Fibroblast of lung (primary cell): ENCODE measurements at regions not wholly inside any gene's neighbourhood (a gene's known extent, or its start where the extent isn't known, plus 50 kb on each side); places are given as distances from the start of the nearest gene placed in this dataset.

Experiments
- DNase-seq, 2 donors: peaks; one replicate each; pipeline versions ENCODE4 v3.0.0 to v3.0.0-alpha.2; 2010; ENCODE audit warnings: low read depth in 2 of 2
- H2AFZ ChIP-seq: 2 replicates; pipeline ENCODE4 v1.5.1; 2012; ENCODE audit warnings: low read length, control low read depth, inconsistent platforms
- H3K27ac ChIP-seq: 2 replicates; pipeline ENCODE4 v1.5.1; 2011; ENCODE audit warnings: low read length, control low read depth; ENCODE audit not compliant: insufficient read depth
- H3K27me3 ChIP-seq: 2 replicates; pipeline ENCODE4 v1.5.1; 2011; ENCODE audit warnings: mild to moderate bottlenecking, low read length; ENCODE audit not compliant: control insufficient read depth, insufficient read depth
- H3K36me3 ChIP-seq: 2 replicates; pipeline ENCODE4 v1.5.1; 2011; ENCODE audit warnings: low read length; ENCODE audit not compliant: control insufficient read depth, insufficient read depth
- H3K4me1 ChIP-seq: 2 replicates; pipeline ENCODE4 v1.5.1; 2011; ENCODE audit warnings: low read length; ENCODE audit not compliant: control insufficient read depth, insufficient read depth; ENCODE audit errors: extremely low read depth
- H3K4me2 ChIP-seq: 2 replicates; pipeline ENCODE4 v1.5.1; 2011; ENCODE audit warnings: low read length, control low read depth; ENCODE audit not compliant: insufficient read depth; ENCODE audit errors: extremely low read depth
- H3K4me3 ChIP-seq, 4 experiments: fragments of 200-600 bp in 1 of 4; sonication (generic) in 1 of 4; replicated peaks in 1 of 4; 2 replicates each; pipeline ENCODE4 v1.5.1; 2011 to 2016; ENCODE audit warnings: low read length in 4 of 4, low read depth in 3 of 4, mild to moderate bottlenecking in 3 of 4, control low read depth in 2 of 4, inconsistent platforms in 1 of 4, mixed read lengths in 1 of 4; ENCODE audit not compliant: insufficient read depth in 1 of 4; ENCODE audit errors: control extremely low read depth in 1 of 4
- H3K79me2 ChIP-seq: 2 replicates; pipeline ENCODE4 v1.5.1; 2012; ENCODE audit warnings: mild to moderate bottlenecking, low read length, inconsistent platforms; ENCODE audit not compliant: control insufficient read depth, insufficient read depth
- H3K9ac ChIP-seq: 2 replicates; pipeline ENCODE4 v1.5.1; 2011; ENCODE audit warnings: mild to moderate bottlenecking, low read length, control low read depth; ENCODE audit not compliant: insufficient read depth
- H3K9me3 ChIP-seq: 2 replicates; pipeline ENCODE4 v1.5.1; 2012; ENCODE audit warnings: low read depth, low read length; ENCODE audit not compliant: control insufficient read depth, insufficient read depth
- H4K20me1 ChIP-seq: 2 replicates; pipeline ENCODE4 v1.5.1; 2011; ENCODE audit warnings: low read length; ENCODE audit not compliant: control insufficient read depth, insufficient read depth; ENCODE audit errors: extremely low read depth
- EZH2 ChIP-seq: IDR thresholded peaks from 2 replicates; pipeline ENCODE4 v1.5.1; 2012; ENCODE audit warnings: low read length, control low read depth, mild to moderate bottlenecking; ENCODE audit errors: missing control alignments
- TF ChIP-seq, protein P1 (sequence below), 2 donors: IDR thresholded peaks in 1 of 2; conservative IDR thresholded peaks in 1 of 2; 1 replicate in 1 of 2; 2 replicates in 1 of 2; pipeline ENCODE4 v1.5.1; 2011 to 2012; ENCODE audit warnings: low read length in 2 of 2, control low read depth in 1 of 2, inconsistent platforms in 1 of 2, low read depth in 1 of 2, mild to moderate bottlenecking in 1 of 2

DNA sequence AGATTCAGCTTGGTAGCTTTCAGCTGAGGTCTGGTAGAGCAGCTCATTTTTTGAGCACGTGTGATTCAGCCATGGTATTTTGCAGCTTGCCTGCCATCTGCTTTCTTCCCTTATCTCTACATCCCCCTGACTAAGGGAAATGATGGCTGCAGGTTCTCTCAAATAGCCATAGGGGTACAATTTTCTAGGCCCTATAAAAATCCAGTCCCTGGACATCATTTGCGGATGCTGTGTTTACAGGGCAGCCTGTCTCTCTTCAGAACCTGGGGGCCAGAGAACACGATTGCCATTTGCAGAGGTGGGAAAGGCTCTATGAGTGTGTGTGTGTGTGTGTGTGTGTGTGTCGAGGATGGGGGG, 442.7 kb upstream of the MEIS1 start:
- Histone ChIP-seq H3K4me3 (no peak overlapping the region), H3K27ac (no peak overlapping the region), H3K79me2 (no peaks in the 10 kb centered on the region)

DNA sequence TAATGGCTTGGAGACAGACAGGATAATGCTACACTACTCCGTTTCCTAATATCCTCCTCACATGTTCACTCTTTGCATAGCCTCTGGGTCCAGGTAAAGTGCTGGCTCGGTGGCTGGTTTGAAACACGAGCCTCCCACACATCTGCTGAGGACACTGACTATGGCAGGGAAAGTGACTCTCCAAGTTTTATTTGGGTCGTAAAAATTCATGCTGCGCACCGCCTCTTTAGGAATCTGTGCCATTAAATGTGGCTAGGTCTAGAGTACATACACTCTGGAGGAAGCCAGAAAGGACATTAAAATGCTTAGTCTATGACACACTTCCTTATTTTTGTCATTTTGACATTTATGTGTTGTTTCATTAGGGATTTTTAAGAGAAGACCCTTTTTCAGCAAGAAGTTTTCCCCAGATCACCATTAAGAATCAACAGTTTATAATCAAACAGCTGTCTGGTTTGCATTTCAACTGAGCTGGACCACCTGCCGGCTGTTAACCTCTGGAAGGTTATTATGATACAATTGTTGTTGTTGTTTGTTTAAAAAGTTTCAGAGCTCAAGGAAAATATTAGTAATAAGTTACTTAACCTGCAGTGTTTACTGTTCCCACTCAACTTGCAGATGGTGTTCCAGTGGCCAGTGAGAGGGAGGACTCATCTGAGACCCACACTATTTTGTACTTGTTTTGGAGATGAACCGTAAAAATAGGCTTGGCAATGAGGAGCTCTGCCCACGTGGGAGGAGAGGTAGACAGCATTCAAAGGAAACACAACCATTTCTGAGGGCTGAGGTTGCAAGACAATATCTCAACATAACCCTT, 443.3 kb upstream of the MEIS1 start:
- Histone ChIP-seq H3K79me2 (no peaks in the 10 kb centered on the region), H4K20me1 (no peaks in the 10 kb centered on the region), H3K27ac (no peak overlapping the region), H3K27me3 (no peaks in the 10 kb centered on the region), H3K4me1 (no peaks in the 10 kb centered on the region), H3K4me3 (no peak overlapping the region), H3K36me3 (no peaks in the 10 kb centered on the region), H2AFZ (no peak overlapping the region), H3K9me3 (no peaks in the 10 kb centered on the region), H3K9ac (no peak overlapping the region), H3K4me2 (no peak overlapping the region)
- TF ChIP-seq, protein P1, sequence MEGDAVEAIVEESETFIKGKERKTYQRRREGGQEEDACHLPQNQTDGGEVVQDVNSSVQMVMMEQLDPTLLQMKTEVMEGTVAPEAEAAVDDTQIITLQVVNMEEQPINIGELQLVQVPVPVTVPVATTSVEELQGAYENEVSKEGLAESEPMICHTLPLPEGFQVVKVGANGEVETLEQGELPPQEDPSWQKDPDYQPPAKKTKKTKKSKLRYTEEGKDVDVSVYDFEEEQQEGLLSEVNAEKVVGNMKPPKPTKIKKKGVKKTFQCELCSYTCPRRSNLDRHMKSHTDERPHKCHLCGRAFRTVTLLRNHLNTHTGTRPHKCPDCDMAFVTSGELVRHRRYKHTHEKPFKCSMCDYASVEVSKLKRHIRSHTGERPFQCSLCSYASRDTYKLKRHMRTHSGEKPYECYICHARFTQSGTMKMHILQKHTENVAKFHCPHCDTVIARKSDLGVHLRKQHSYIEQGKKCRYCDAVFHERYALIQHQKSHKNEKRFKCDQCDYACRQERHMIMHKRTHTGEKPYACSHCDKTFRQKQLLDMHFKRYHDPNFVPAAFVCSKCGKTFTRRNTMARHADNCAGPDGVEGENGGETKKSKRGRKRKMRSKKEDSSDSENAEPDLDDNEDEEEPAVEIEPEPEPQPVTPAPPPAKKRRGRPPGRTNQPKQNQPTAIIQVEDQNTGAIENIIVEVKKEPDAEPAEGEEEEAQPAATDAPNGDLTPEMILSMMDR (conservative IDR thresholded peaks at IDR 0.05 in 1 of 2, IDR thresholded peaks at IDR 0.05 in 1 of 2; ENCODE audit: low read depth in 1 of 2, low read length in 2 of 2): no peak
- no peak for TF ChIP-seq EZH2
- no peak for DNase-seq

More for the DNA sequence above, 442.7 kb upstream of the MEIS1 start:
- H2AFZ ChIP-seq: no peak overlapping the region
- no peak overlapping the region for H3K9ac ChIP-seq
- no peak for DNase-seq
- H3K4me1 ChIP-seq: no peaks in the 10 kb centered on the region
- no peaks in the 10 kb centered on the region for H4K20me1 ChIP-seq
- H3K36me3 ChIP-seq: no peaks in the 10 kb centered on the region
- no peaks in the 10 kb centered on the region for H3K9me3 ChIP-seq
- no peak for TF ChIP-seq EZH2
- TF ChIP-seq, protein P1 (conservative IDR thresholded peaks at IDR 0.05 in 1 of 2, IDR thresholded peaks at IDR 0.05 in 1 of 2; ENCODE audit: low read depth in 1 of 2, low read length in 2 of 2): no peak
- no peaks in the 10 kb centered on the region for H3K27me3 ChIP-seq
- H3K4me2 ChIP-seq: no peak overlapping the region

DNA sequence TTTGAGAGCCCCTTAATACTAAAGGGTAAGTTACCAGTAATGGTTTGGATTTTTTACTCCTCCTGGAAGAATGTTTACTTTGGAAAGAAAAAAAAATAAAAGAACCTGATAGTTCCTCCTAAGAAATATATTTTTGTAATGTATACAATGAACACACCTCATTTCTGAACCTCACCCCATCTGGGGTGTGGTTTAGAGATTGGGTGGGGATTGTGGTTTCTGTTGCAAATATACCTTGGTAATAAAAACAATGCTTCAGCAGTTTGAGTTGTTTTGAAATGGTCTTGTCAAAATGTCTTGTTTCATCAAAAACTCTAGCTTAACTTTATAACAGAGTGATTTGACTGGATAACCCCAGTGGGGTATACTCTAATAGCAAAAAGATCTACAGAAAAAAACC, 448.9 kb upstream of the MEIS1 start:
- no peak overlapping the region for H3K9ac ChIP-seq
- no peaks in the 10 kb centered on the region for H3K27me3 ChIP-seq
- no peaks in the 10 kb centered on the region for H3K9me3 ChIP-seq
- no peaks in the 10 kb centered on the region for H4K20me1 ChIP-seq
- no peak overlapping the region for H3K27ac ChIP-seq
- H3K4me2 ChIP-seq: no peak overlapping the region
- DNase-seq: no peak
- H3K4me3 ChIP-seq: no peak overlapping the region
- H3K36me3 ChIP-seq: no peaks in the 10 kb centered on the region
- TF ChIP-seq, protein P1 (conservative IDR thresholded peaks at IDR 0.05 in 1 of 2, IDR thresholded peaks at IDR 0.05 in 1 of 2; ENCODE audit: low read depth in 1 of 2, low read length in 2 of 2): no peak
- no peak for TF ChIP-seq EZH2
- H3K4me1 ChIP-seq: no peaks in the 10 kb centered on the region
- H3K79me2 ChIP-seq: no peaks in the 10 kb centered on the region
- H2AFZ ChIP-seq: no peak overlapping the region
